ENCODE measurements at regions not wholly inside any gene's neighbourhood (a gene's known extent, or its start where the extent isn't known, plus 50 kb on each side); places are given as distances from the start of the nearest gene placed in this dataset.

- no peaks in the 10 kb centered on the region for H3K9me3 ChIP-seq
- no peak for DNase-seq
- no peak overlapping the region for H2AFZ ChIP-seq (ENCODE audit: low read depth)
- peak overlapping the region in 1 of 2 experiments; percentile 50; a peak in 2 of 4 replicates for H3K27ac ChIP-seq (ENCODE audit: low read depth in 2 of 2, low read length in 1 of 2)
- no peak overlapping the region for H3K4me3 ChIP-seq (ENCODE audit: low read depth in 2 of 2, low read length in 1 of 2)
- H3K4me2 ChIP-seq: no peak overlapping the region
- POLR2A ChIA-PET: no interaction called here
- H3K27me3 ChIP-seq (ENCODE audit: insufficient read depth): no peaks in the 10 kb centered on the region
- H3K9me2 ChIP-seq: no peaks in the 10 kb centered on the region
- H4K20me1 ChIP-seq (ENCODE audit: insufficient read depth): no peaks in the 10 kb centered on the region
- H3K79me2 ChIP-seq (ENCODE audit: insufficient read depth): no peaks in the 10 kb centered on the region
- peaks cover 3% of the 10 kb centered on the region for H3F3A ChIP-seq (replicated peaks; ENCODE audit: insufficient read depth)
- H3K4me1 ChIP-seq (ENCODE audit: control insufficient read depth in 1 of 2, insufficient read depth in 2 of 2, low read depth in 1 of 2, low read length in 1 of 2): peaks cover 0 to 38% of the 10 kb centered on the region in 2 experiments; a peak in 2 of 4 replicates
- WGBS (ENCODE audit: low lambda C conversion rate): 68% methylated on average over 8 of the region's 10 CpGs
- no peak overlapping the region for H3K9ac ChIP-seq
- no peak for TF ChIP-seq JUND (IDR thresholded peaks at IDR 0.05)
- no peak for TF ChIP-seq YY1 (IDR thresholded peaks at IDR 0.05; ENCODE audit: low read depth)
- no peak for TF ChIP-seq MEF2A (IDR thresholded peaks at IDR 0.05; ENCODE audit: borderline replicate concordance, low read depth)
- TF ChIP-seq, protein P1, sequence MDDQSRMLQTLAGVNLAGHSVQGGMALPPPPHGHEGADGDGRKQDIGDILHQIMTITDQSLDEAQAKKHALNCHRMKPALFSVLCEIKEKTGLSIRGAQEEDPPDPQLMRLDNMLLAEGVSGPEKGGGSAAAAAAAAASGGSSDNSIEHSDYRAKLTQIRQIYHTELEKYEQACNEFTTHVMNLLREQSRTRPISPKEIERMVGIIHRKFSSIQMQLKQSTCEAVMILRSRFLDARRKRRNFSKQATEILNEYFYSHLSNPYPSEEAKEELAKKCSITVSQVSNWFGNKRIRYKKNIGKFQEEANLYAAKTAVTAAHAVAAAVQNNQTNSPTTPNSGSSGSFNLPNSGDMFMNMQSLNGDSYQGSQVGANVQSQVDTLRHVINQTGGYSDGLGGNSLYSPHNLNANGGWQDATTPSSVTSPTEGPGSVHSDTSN (IDR thresholded peaks at IDR 0.05): no peak
- TF ChIP-seq SIN3A (IDR thresholded peaks at IDR 0.05; ENCODE audit: borderline replicate concordance, low read depth, low read length): no peak
- TF ChIP-seq FOXM1 (IDR thresholded peaks at IDR 0.05; ENCODE audit: low read depth): no peak
- no peak for TF ChIP-seq RCOR1 (IDR thresholded peaks at IDR 0.05; ENCODE audit: low read length)
- TF ChIP-seq, protein P2, sequence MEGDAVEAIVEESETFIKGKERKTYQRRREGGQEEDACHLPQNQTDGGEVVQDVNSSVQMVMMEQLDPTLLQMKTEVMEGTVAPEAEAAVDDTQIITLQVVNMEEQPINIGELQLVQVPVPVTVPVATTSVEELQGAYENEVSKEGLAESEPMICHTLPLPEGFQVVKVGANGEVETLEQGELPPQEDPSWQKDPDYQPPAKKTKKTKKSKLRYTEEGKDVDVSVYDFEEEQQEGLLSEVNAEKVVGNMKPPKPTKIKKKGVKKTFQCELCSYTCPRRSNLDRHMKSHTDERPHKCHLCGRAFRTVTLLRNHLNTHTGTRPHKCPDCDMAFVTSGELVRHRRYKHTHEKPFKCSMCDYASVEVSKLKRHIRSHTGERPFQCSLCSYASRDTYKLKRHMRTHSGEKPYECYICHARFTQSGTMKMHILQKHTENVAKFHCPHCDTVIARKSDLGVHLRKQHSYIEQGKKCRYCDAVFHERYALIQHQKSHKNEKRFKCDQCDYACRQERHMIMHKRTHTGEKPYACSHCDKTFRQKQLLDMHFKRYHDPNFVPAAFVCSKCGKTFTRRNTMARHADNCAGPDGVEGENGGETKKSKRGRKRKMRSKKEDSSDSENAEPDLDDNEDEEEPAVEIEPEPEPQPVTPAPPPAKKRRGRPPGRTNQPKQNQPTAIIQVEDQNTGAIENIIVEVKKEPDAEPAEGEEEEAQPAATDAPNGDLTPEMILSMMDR (IDR thresholded peaks at IDR 0.05): no peak
- no peak for TF ChIP-seq TCF12 (IDR thresholded peaks at IDR 0.05)
- no peak for TF ChIP-seq EP300 (IDR thresholded peaks at IDR 0.05; ENCODE audit: borderline replicate concordance in 1 of 2, low read depth in 1 of 2, low read length in 1 of 2)
- TF ChIP-seq, protein P3, sequence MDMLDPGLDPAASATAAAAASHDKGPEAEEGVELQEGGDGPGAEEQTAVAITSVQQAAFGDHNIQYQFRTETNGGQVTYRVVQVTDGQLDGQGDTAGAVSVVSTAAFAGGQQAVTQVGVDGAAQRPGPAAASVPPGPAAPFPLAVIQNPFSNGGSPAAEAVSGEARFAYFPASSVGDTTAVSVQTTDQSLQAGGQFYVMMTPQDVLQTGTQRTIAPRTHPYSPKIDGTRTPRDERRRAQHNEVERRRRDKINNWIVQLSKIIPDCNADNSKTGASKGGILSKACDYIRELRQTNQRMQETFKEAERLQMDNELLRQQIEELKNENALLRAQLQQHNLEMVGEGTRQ (IDR thresholded peaks at IDR 0.05; ENCODE audit: borderline replicate concordance, low read depth, low read length): no peak
- TF ChIP-seq IRF3 (IDR thresholded peaks at IDR 0.05; ENCODE audit: low read depth, low read length): no peak
- TF ChIP-seq FOXJ3 (CRISPR knock-in tag; IDR thresholded peaks at IDR 0.05): no peak
- TF ChIP-seq TAF1 (IDR thresholded peaks at IDR 0.05; ENCODE audit: borderline replicate concordance, low read depth, low read length): no peak
- TF ChIP-seq ELF1 (IDR thresholded peaks at IDR 0.05): no peak
- TF ChIP-seq POLR2AphosphoS5 (IDR thresholded peaks at IDR 0.05; ENCODE audit: low read depth, low read length): no peak
- no peaks in the 10 kb centered on the region for H3K36me3 ChIP-seq (replicated peaks in 1 of 2; ENCODE audit: control insufficient read depth in 1 of 2, insufficient read depth in 2 of 2, low read length in 1 of 2)
- CTCF ChIA-PET: interaction anchor here (1.2 kb wide), 1 partner anchor 39 kb away, joined by 3 read pairs; no protein-coding TSS in a partner anchor
Observed at GRCh38 chr9:99491408-99492158, 269.5 kb downstream of the SEC61B start.
